GM21423 (cell line): ENCODE measurements at regions not wholly inside any gene's neighbourhood (a gene's known extent, or its start where the extent isn't known, plus 50 kb on each side); places are given as distances from the start of the nearest gene placed in this dataset.
"Not testable (repeated sequence)": the region's sequence is repeated elsewhere in the genome, so short reads cannot be mapped to it uniquely, and the experiment has no call there.

ENCODE experiments used
- ATAC-seq: cut with Tn5 transposase; IDR thresholded peaks from one replicate; pipeline ENCODE4 v1.9.1; 2021; ENCODE audit warnings: mild to moderate bottlenecking, moderate library complexity; ENCODE audit not compliant: unreplicated experiment

GRCh38 chr1:238485057-238485911 lies 594.6 kb upstream of the ZP4 start:
- ATAC-seq: no peak

GRCh38 chr1:238484121-238484520 lies 593.4 kb upstream of the ZP4 start:
- no peak for ATAC-seq

GRCh38 chr1:238476841-238477240 lies 586.1 kb upstream of the ZP4 start:
- ATAC-seq: no peak

- ATAC-seq: no peak
These were observed 585.0 kb upstream of the ZP4 start for GRCh38 chr1:238475712-238476111.

- no peak for ATAC-seq
These were observed 583.5 kb upstream of the ZP4 start for GRCh38 chr1:238474263-238474662.

GRCh38 chr1:238469146-238469631 lies 578.5 kb upstream of the ZP4 start:
- no peak for ATAC-seq

- ATAC-seq: no peak
These were observed 577.3 kb upstream of the ZP4 start for GRCh38 chr1:238468068-238468467.

GRCh38 chr1:238466459-238466858 lies 575.7 kb upstream of the ZP4 start:
- ATAC-seq: no peak

- no peak for ATAC-seq
These were observed 574.7 kb upstream of the ZP4 start for GRCh38 chr1:238465449-238465848.

GRCh38 chr1:238458899-238459298 lies 568.2 kb upstream of the ZP4 start:
- no peak for ATAC-seq

GRCh38 chr1:238457610-238458009 lies 566.9 kb upstream of the ZP4 start:
- ATAC-seq: no peak

GRCh38 chr1:238451781-238452310 lies 561.1 kb upstream of the ZP4 start:
- ATAC-seq: no peak

- no peak for ATAC-seq
These were observed 560.3 kb upstream of the ZP4 start for GRCh38 chr1:238450976-238451375.

GRCh38 chr1:238443687-238444086 lies 553.0 kb upstream of the ZP4 start:
- no peak for ATAC-seq

GRCh38 chr1:238439511-238439910 lies 548.8 kb upstream of the ZP4 start:
- ATAC-seq: no peak

GRCh38 chr1:238438311-238439270 lies 547.9 kb upstream of the ZP4 start:
- no peak for ATAC-seq

- not testable (repeated sequence) for ATAC-seq
These were observed 539.0 kb upstream of the ZP4 start for GRCh38 chr1:238429703-238430102.

- ATAC-seq: no peak
These were observed 528.5 kb upstream of the ZP4 start for GRCh38 chr1:238419209-238419608.

- ATAC-seq: no peak
These were observed 519.2 kb upstream of the ZP4 start for GRCh38 chr1:238409932-238410331.

- no peak for ATAC-seq
These were observed 518.6 kb upstream of the ZP4 start for GRCh38 chr1:238409191-238409850.

GRCh38 chr1:238408737-238409136 lies 518.0 kb upstream of the ZP4 start:
- no peak for ATAC-seq
